ENCODE measurements at regions not wholly inside any gene's neighbourhood (a gene's known extent, or its start where the extent isn't known, plus 50 kb on each side); places are given as distances from the start of the nearest gene placed in this dataset.
"Not testable (repeated sequence)": the region's sequence is repeated elsewhere in the genome, so short reads cannot be mapped to it uniquely, and the experiment has no call there.

DNA sequence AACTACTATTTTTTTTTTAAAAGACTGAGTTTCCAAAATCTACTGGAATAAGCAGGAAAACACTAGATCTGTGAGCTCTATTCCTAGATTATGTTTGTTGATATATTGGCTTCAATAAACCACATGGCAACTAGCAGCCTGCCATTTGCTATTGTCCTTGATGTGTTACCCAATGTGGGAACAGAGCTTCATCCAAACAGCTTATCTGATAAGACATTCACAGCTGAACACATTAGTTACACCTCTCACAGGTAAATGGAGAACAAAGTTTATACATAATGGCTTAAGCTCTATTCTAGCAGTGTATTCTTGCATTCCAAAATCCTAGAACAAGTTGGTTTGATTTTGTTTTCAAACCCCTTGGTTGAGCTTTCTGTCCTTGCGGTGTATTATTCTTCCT, 642.1 kb downstream of the TLE1 start:
- DNase-seq (ENCODE audit: extremely low read depth, low read depth): no peak

- DNase-seq (ENCODE audit: extremely low read depth, low read depth): no peak
Measured at GRCh38 chr9:81045658-81046057, 643.7 kb downstream of the TLE1 start.

DNA sequence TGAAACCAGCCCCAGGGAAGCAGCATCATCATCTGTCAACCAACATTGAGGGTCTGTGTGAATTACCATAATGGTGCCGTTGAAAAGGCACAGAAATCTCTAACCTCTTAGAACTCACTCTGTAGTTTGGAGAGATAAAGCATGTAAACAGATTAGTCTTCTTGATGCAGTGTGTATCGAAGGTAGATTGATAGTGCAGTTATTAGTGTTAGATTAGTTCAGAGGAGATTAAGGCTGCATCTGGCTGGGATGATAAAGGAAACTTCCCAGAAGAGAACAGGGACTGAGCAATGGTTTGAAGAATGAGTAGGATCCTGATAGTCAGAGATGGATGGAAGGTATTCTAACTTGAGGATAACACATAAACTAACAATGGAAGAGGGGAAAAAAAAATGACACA, 651.5 kb downstream of the TLE1 start:
- no peak for DNase-seq (ENCODE audit: extremely low read depth, low read depth)

GRCh38 chr9:81035601-81036000, 653.7 kb downstream of the TLE1 start:
- DNase-seq (ENCODE audit: extremely low read depth, low read depth): no peak

DNA sequence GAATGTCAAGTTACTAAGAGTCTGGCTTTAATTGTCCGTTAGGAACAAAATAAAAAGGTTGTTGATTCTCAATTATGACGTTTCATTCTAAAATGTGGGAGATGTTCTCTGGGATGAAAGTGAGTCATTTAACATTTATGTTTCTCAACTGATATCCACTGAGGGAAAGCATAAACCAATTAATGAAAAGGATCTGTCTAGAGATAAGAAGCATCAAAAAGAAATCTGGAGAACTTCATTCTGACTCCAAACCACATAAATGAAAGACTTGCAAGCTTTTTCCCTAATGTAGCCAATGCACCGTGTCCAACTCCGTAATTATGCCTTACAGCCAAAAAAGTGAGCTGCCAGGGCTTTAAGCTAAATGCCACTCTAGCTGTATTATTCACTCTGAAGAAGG, 654.2 kb downstream of the TLE1 start:
- DNase-seq (ENCODE audit: extremely low read depth, low read depth): no peak

DNA sequence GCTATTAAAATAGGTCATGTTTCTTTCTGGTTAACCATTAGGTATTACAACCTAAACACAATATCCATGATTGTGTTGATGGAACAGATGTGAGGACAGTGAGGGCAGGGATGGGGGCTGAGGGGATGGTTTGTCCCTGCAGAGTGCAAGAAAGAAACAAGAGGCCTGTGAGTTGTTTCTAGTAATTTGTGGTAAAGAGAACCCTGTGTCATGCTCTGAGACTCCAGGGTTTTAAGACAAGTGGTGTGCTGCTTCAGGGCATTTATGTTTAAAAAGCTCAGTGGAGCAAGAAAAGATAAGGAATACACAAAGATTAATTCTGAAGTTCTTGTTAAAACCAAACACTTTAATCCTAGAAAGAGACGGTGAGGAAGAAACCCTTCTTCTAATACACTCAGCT, 656.5 kb downstream of the TLE1 start:
- no peak for DNase-seq (ENCODE audit: extremely low read depth, low read depth)

- no peak for DNase-seq (ENCODE audit: extremely low read depth, low read depth)
Measured at GRCh38 chr9:81032030-81032572, 657.2 kb downstream of the TLE1 start.

DNA sequence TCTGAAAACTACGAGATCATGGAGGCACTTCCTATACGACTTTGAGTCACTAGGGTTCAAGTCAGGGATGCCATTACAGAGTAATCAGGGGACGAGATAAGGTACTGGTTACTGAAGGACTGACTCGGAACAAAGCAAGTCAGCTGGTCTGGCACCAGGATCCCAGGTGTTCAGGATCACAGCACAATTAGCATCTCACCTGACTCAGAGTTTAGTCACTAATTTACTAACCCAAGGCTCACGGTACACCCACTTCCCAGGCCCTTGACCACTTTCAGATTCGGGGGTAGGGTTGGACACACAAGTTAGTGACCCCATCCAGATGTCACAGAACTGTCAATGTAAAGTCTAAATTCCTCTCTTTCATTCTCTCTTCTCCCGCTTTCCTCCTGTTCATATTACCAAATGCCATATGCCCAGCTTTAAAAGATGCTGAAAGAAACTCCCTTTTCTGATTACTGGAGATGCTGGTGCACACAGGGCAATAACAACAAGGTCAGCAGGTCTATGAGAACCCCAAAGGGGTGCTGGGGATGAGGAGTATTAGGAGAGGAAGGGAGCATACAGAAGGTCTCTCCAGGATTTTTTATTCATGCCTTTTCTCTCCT, 657.8 kb downstream of the TLE1 start:
- DNase-seq (ENCODE audit: extremely low read depth, low read depth): no peak

- no peak for DNase-seq (ENCODE audit: extremely low read depth, low read depth)
Measured at GRCh38 chr9:81030027-81030426, 659.3 kb downstream of the TLE1 start.

DNA sequence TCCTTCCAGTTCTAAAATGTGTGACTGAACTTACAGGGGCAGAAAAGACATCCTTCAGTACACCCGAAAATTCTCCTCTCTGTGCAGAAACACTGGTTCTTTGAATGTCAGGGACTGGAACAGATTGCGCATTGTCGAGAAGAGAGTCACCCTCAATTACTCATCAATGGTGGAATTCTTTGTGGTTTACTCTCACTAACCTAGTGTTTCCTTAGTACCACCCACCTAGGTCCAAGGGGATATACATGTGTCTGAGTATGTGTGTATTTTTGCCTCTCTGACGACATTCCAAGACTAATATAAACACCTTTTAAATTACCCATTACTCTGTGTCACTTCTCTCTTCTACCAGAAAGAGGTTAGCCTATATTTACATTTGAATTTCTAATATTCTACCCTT, 660.8 kb downstream of the TLE1 start:
- DNase-seq (ENCODE audit: extremely low read depth, low read depth): peak; percentile 30

- DNase-seq (ENCODE audit: extremely low read depth, low read depth): no peak
Measured at GRCh38 chr9:81022177-81022576, 667.2 kb downstream of the TLE1 start.

DNA sequence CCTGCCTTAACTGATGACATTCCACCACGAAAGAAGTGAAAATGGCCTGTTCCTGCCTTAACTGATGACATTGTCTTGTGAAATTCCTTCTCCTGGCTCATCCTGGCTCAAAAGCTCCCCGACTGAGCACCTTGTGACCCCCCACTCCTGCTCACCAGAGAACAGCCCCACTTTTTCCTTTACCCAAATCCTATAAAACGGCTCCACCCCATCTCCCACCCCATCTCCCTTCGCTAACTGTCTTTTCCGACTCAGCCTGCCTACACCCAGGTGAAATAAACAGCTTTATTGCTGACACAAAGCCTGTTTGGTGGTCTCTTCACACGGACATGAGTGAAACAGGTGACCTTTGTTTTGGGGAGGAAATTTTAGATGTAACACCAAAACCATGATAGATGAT, 674.4 kb downstream of the TLE1 start:
- DNase-seq (ENCODE audit: extremely low read depth, low read depth): not testable (repeated sequence)

- DNase-seq (ENCODE audit: extremely low read depth, low read depth): not testable (repeated sequence)
Measured at GRCh38 chr9:81013191-81013590, 676.2 kb downstream of the TLE1 start.

DNA sequence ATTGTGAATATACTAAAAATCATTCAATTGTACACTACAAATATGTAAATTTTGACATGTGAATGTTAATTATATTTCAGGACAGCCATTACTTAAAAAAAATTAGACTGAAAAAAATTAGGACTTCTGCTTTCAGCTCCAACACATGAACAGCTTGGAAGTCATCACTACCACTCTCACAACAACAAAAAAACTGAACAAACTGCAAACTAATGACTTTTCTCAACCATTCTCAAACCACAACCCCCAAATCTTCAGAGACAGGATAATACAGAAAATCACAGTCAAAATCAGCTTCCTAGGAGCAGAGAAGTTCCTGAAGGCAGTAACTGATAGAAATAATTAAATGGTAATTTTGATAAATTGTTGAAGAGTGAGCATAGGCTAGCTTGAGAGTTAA, 686.4 kb downstream of the TLE1 start:
- DNase-seq (ENCODE audit: extremely low read depth, low read depth): no peak

DNA sequence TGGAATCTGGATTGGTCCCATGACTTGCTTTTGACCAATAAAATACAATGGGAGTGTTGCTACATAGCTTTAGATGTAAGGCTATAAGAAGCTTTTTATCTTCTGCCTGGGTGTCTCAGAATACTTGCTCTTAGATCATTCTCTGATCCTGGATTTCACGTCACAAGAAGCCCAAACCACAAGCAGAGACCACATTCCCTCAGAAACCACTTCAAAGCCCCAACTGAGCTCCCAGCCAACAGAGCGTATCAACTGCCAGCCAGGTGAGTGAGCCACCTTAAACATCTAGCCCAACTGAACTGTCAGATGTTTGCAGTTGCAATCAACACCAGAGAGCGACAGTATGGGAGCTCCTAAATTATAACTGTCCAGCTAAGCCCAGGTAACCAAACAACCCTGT, 687.1 kb downstream of the TLE1 start:
- no peak for DNase-seq (ENCODE audit: extremely low read depth, low read depth)

GRCh38 chr9:80995759-80996158, 693.6 kb downstream of the TLE1 start:
- no peak for DNase-seq (ENCODE audit: extremely low read depth, low read depth)

- no peak for DNase-seq (ENCODE audit: extremely low read depth, low read depth)
Measured at GRCh38 chr9:80994892-80995291, 694.5 kb downstream of the TLE1 start.

DNA sequence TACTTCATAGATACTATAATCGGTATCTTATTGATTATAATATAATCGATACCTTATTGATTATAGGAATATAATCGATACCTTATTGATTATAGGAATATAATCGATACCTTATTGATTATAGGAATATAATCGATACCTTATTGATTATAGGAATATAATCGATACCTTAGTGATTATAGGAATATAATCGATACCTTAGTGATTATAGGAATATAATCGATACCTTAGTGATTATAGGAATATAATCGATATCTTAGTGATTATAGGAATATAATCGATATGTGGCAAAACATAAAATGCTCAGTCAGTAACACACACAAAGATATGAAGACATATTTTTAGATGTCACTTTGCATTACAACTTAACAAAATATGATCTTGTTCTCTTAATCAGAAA, 703.8 kb downstream of the TLE1 start:
- not testable (repeated sequence) for DNase-seq (ENCODE audit: extremely low read depth, low read depth)

DNA sequence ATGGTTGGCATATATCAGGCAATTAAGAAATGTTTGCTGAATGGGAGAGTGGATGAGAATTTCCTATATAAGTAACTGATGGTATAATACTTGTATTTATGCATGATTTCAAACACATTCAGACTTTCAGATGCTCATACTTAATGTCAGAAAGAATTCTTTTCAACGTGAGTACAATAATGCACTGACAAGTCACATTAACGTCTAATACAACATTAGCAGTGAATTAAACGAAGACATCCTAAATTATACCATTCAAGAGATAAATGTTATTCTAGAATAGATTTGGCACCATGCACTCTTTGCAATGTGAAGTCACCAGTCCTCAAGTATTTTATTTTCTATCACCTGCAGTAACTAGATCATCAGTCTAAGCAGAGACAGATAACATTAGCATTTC, 712.9 kb downstream of the TLE1 start:
- no peak for DNase-seq (ENCODE audit: extremely low read depth, low read depth)

DNA sequence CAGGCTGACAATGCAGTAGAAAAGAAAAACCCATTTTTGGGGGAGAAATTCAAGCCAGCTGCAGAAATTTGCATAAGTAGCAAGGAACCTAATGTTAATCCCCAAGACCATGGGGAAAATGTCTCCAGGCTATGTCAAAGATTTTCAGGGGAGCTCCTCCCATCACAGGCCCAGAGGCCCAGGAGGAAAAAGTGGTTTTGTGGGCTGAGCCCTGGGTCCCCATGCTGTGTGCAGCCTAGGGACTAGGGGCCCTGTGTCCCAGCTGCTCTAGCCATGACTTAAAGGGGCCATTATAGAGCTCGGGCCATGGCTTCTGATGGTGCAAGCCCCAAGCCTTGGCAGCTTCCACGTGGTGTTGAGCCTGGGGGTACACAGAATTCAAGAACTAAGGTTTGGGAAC, 719.0 kb downstream of the TLE1 start:
- not testable (repeated sequence) for DNase-seq (ENCODE audit: extremely low read depth, low read depth)

- no peak for DNase-seq (ENCODE audit: extremely low read depth, low read depth)
Measured at GRCh38 chr9:80968611-80969010, 720.7 kb downstream of the TLE1 start.

GRCh38 chr9:80964914-80965313, 724.4 kb downstream of the TLE1 start:
- no peak for DNase-seq (ENCODE audit: extremely low read depth, low read depth)

DNA sequence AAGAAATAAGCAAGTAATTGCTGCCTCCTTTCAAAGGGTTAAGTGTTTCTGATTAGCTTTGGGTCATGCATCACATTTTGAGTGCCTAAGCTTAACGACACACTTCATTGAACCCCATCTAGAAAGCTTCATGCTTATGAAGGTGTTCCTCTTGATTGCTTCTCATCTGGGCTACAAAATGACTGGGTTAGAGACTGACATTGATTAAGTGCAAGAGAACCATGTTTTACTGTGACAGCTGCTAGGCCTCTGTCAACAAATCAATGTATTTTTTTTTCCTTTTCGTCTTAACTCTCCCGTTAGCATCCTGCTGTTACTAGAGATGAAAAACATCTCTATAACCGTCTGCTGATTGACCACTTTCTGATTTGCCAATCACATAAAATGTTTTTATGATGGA, 725.0 kb downstream of the TLE1 start:
- no peak for DNase-seq (ENCODE audit: extremely low read depth, low read depth)
